Lower lobe of right lung (tissue), 2 donors: ENCODE measurements at regions not wholly inside any gene's neighbourhood (a gene's known extent, or its start where the extent isn't known, plus 50 kb on each side); places are given as distances from the start of the nearest gene placed in this dataset.
"Not testable (repeated sequence)": the region's sequence is repeated elsewhere in the genome, so short reads cannot be mapped to it uniquely, and the experiment has no call there.

Experiments
- ATAC-seq, 2 donors: fragments of 200-7000 bp; cut with Tn5 transposase; one replicate each; pipeline ENCODE4 v1.9.1; 2020 to 2022; ENCODE audit warnings: mild to moderate bottlenecking in 2 of 2, moderate library complexity in 2 of 2
- DNase-seq: peaks from one replicate; pipeline ENCODE4 v3.0.0-alpha.2; 2020
- H3K27ac ChIP-seq: fragments of 200-600 bp; one replicate; pipeline ENCODE4 v1.8.0; 2022
- H3K27me3 ChIP-seq: fragments of 200-600 bp; one replicate; pipeline ENCODE4 v1.8.0; 2022; ENCODE audit warnings: low read depth
- H3K36me3 ChIP-seq: fragments of 200-600 bp; one replicate; pipeline ENCODE4 v1.8.0; 2022; ENCODE audit warnings: mild to moderate bottlenecking
- H3K4me1 ChIP-seq: fragments of 200-600 bp; one replicate; pipeline ENCODE4 v1.8.0; 2022
- H3K4me3 ChIP-seq: fragments of 200-600 bp; one replicate; pipeline ENCODE4 v1.8.0; 2022; ENCODE audit warnings: mild to moderate bottlenecking
- H3K9me3 ChIP-seq: fragments of 200-600 bp; one replicate; pipeline ENCODE4 v1.8.0; 2022
- CTCF ChIP-seq: fragments of 200-600 bp; IDR thresholded peaks from one replicate; pipeline ENCODE4 v1.8.0; 2022; ENCODE audit warnings: antibody characterized with exemption, mild to moderate bottlenecking
- intact Hi-C: fragments of 100-400 bp; cut with DNase I; formaldehyde crosslinking; loops from one replicate; pipeline ENCODE4 v1.11.0; 2022
- donor health status: DM: no; HTN: yes; CAD: no; lungs with severe emphysema.

- no peak for ATAC-seq
- intact Hi-C loops, result no loop called here
Observed at GRCh38 chr6:14553515-14553914, 435.9 kb downstream of the CD83 start.

DNA sequence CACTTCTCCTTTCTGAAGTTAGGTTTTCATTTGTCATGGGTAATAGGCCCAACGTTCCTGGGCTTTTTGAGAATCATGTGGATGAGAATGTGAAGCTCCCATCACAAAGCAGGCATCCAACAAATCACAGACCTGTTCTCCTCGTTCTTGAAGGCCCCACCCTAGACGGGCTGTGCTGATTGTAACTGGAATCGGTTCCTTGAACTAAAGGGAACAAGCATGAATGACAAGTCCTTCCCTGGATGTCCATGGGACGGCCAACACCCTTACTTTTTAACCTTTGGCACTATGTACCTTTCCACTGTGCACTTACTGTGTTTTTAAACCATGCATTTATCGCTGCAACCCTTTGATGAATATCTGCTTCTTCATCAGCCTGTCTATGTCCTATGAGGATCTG is 438.2 kb downstream of the CD83 start:
- no peaks in the 10 kb centered on the region for H3K27me3 ChIP-seq
- no peak overlapping the region for H3K4me3 ChIP-seq
- DNase-seq, result no peak
- intact Hi-C loops, result no loop called here
- H3K9me3 ChIP-seq, result no peaks in the 10 kb centered on the region
- no peaks in the 10 kb centered on the region for H3K36me3 ChIP-seq
- TF ChIP-seq CTCF, result no peak
- no peak overlapping the region for H3K27ac ChIP-seq
- no peak for ATAC-seq
- H3K4me1 ChIP-seq, result no peaks in the 10 kb centered on the region

More at GRCh38 chr6:14553515-14553914, 435.9 kb downstream of the CD83 start:
- Histone ChIP-seq H3K27ac (no peak overlapping the region), H3K36me3 (no peaks in the 10 kb centered on the region), H3K27me3 (no peaks in the 10 kb centered on the region), H3K4me1 (no peaks in the 10 kb centered on the region), H3K9me3 (no peaks in the 10 kb centered on the region), H3K4me3 (no peak overlapping the region)
- no peak for DNase-seq
- no peak for TF ChIP-seq CTCF

- Histone ChIP-seq H3K27ac (no peak overlapping the region), H3K4me1 (no peaks in the 10 kb centered on the region), H3K9me3 (no peaks in the 10 kb centered on the region), H3K27me3 (no peaks in the 10 kb centered on the region), H3K4me3 (no peak overlapping the region), H3K36me3 (no peaks in the 10 kb centered on the region)
- no peak for TF ChIP-seq CTCF
- peak in 1 of 2 donors; percentile 65 for ATAC-seq
- DNase-seq, result no peak
- intact Hi-C loops, result no loop called here
Observed at GRCh38 chr6:14559746-14560536, 442.4 kb downstream of the CD83 start.

DNA sequence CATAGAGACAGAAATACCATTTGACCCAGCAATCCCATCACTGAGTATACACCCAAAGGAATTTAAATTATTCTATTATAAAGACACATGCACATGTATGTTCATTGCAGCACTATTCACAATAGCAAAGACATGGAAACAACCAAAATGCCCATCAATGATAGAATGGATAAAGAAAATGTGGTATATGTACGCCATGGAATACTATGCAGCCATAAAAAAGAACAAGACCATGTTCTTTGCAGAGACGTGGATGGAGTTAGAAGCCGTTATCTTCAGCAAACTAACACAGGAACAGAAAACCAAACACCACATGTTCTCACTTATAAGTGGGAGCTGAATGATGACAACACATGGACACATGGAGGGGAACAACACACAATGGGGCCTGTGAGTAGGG is 444.0 kb downstream of the CD83 start:
- intact Hi-C loops, H3K27me3 ChIP-seq, H3K4me1 ChIP-seq, H3K9me3 ChIP-seq, H3K4me3 ChIP-seq, ATAC-seq, H3K27ac ChIP-seq, H3K36me3 ChIP-seq, DNase-seq: not testable (repeated sequence)

DNA sequence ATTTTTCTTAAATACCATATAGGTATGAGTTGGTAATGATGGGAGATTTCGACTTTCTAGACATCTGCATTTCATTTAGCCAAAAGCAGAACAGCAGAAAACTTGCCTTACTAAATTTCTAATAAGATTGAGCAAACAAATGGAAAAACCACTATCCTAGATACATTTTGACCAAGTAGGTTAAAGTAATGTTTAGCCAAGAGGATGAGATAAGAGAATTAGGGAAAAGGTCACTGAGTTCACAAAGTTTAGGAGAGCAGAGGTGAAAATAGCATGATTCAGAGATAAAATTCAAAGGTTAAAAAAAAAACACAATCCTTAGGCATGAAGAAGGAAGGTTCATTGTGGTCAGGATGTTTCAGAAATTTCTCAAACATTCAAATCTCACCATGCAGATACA is 450.3 kb downstream of the CD83 start:
- no peak for TF ChIP-seq CTCF
- Histone ChIP-seq H3K27ac (no peak overlapping the region), H3K36me3 (no peaks in the 10 kb centered on the region), H3K9me3 (no peaks in the 10 kb centered on the region), H3K4me3 (no peak overlapping the region), H3K4me1 (no peaks in the 10 kb centered on the region), H3K27me3 (no peaks in the 10 kb centered on the region)
- no peak for ATAC-seq
- no peak for DNase-seq
- intact Hi-C loops, result no loop called here

DNA sequence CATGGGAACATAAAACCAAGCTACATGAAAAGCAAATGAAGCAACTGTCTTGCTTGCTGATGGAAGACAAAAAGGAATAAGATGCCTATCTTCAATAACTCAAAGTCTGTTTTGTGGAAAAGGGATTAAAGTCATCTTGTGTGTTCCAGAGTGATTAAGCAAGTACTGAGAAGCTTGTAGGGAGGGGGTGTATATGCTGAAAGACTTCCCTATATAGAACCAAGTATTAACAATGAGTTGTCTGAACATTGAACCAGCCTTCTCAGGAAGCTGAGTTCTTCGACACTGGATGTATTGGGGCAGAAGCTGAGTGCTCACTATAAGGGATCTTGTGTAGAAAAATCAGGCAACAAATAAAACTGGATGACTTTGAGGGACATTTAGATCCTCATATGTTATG is 451.8 kb downstream of the CD83 start:
- H3K27ac ChIP-seq, result no peak overlapping the region
- H3K4me1 ChIP-seq, result no peaks in the 10 kb centered on the region
- no peaks in the 10 kb centered on the region for H3K27me3 ChIP-seq
- intact Hi-C loops, result no loop called here
- no peak overlapping the region for H3K4me3 ChIP-seq
- DNase-seq (no peak), ATAC-seq (no peak)
- no peak for TF ChIP-seq CTCF
- H3K9me3 ChIP-seq, result no peaks in the 10 kb centered on the region
- H3K36me3 ChIP-seq, result no peaks in the 10 kb centered on the region

GRCh38 chr6:14569874-14570273 is 452.3 kb downstream of the CD83 start:
- DNase-seq, H3K27me3 ChIP-seq, ATAC-seq: not testable (repeated sequence)

More at GRCh38 chr6:14569874-14570273, 452.3 kb downstream of the CD83 start:
- H3K36me3 ChIP-seq, H3K4me1 ChIP-seq, H3K4me3 ChIP-seq, H3K27ac ChIP-seq, H3K9me3 ChIP-seq, intact Hi-C loops: not testable (repeated sequence)
